Tibial nerve (tissue), 4 donors: ENCODE measurements at regions not wholly inside any gene's neighbourhood (a gene's known extent, or its start where the extent isn't known, plus 50 kb on each side); places are given as distances from the start of the nearest gene placed in this dataset.

ENCODE experiments used
- DNase-seq, 2 donors: peaks; one replicate each; pipeline ENCODE4 v3.0.0-alpha.2; 2019; ENCODE audit warnings: low spot score in 2 of 2
- H3K27ac ChIP-seq, 4 donors: fragments of 200-600 bp; sonication (generic) in 3 of 4; one replicate each; pipeline ENCODE4 v1.5.1; 2017 to 2019; ENCODE audit warnings: mild to moderate bottlenecking in 1 of 4
- H3K27me3 ChIP-seq, 2 donors: fragments of 200-600 bp; sonication (generic) in 1 of 2; one replicate each; pipeline versions ENCODE4 v1.5.1 to v1.6.0; 2017 to 2019
- H3K36me3 ChIP-seq, 3 donors: fragments of 200-600 bp; sonication (generic); one replicate each; pipeline ENCODE4 v1.5.1; 2018 to 2019
- H3K4me1 ChIP-seq, 4 donors: fragments of 200-600 bp; sonication (generic) in 3 of 4; one replicate each; pipeline ENCODE4 v1.5.1; 2017 to 2019
- H3K4me3 ChIP-seq, 4 donors: fragments of 200-600 bp; sonication (generic) in 3 of 4; one replicate each; pipeline ENCODE4 v1.5.1; 2017 to 2019; ENCODE audit warnings: mild to moderate bottlenecking in 1 of 4, moderate library complexity in 1 of 4
- H3K9me3 ChIP-seq, 4 donors: fragments of 200-600 bp; sonication (generic) in 3 of 4; one replicate each; pipeline ENCODE4 v1.5.1; 2017 to 2019
- EP300 ChIP-seq, 2 donors: sonication (generic); formaldehyde crosslinking; IDR thresholded peaks; one replicate each; pipeline ENCODE4 v1.6.1; 2017; ENCODE audit warnings: antibody characterized with exemption in 2 of 2, mild to moderate bottlenecking in 1 of 2
- POLR2A ChIP-seq, 2 donors: fragments of 450-650 bp; IDR thresholded peaks; one replicate each; pipeline ENCODE4 v1.6.1; 2017; ENCODE audit warnings: antibody characterized with exemption in 2 of 2, mild to moderate bottlenecking in 2 of 2, moderate library complexity in 2 of 2
- WGBS, 2 donors: methylation state at CpG; one replicate each; pipeline ENCODE4 v1.1.5; 2018; 5-methylcytosine and 5-hydroxymethylcytosine counted together
- TF ChIP-seq, protein P1 (sequence below), 5 experiments: fragments of 200-600 bp in 3 of 5; fragments of 450-650 bp in 2 of 5; sonication (generic) in 3 of 5; IDR thresholded peaks; one replicate each; pipeline ENCODE4 v1.5.1; 2016 to 2019; ENCODE audit warnings: antibody characterized with exemption in 5 of 5, mild to moderate bottlenecking in 3 of 5, moderate library complexity in 2 of 5

DNA sequence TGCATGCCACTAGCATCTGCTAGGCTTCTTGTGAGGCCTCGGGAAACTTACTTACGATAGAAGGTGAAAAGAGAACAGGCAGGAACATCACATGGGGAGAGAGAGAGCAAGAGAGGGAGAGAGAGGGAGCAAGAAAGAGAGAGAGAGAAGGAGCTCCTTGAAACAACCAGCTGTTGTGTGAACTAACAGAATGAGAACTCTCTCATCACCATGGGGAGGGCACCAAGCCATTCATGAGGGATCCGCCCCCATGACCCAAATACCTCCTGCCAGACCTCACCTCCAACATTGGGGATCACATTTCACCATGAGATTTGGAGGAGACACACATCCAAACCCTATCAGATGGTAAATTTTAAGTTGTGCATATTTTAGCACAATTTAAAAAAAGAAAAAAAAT lies 1217.2 kb downstream of the TYW1 start:
- H3K27me3 ChIP-seq: no peaks in the 10 kb centered on the region
- peaks cover 0 to 3% (median 0%) of the 10 kb centered on the region in 4 donors for H3K4me1 ChIP-seq
- DNase-seq: no peak
- TF ChIP-seq EP300 (IDR thresholded peaks at IDR 0.05) (no peak), POLR2A (IDR thresholded peaks at IDR 0.05) (no peak)
- TF ChIP-seq, protein P1, sequence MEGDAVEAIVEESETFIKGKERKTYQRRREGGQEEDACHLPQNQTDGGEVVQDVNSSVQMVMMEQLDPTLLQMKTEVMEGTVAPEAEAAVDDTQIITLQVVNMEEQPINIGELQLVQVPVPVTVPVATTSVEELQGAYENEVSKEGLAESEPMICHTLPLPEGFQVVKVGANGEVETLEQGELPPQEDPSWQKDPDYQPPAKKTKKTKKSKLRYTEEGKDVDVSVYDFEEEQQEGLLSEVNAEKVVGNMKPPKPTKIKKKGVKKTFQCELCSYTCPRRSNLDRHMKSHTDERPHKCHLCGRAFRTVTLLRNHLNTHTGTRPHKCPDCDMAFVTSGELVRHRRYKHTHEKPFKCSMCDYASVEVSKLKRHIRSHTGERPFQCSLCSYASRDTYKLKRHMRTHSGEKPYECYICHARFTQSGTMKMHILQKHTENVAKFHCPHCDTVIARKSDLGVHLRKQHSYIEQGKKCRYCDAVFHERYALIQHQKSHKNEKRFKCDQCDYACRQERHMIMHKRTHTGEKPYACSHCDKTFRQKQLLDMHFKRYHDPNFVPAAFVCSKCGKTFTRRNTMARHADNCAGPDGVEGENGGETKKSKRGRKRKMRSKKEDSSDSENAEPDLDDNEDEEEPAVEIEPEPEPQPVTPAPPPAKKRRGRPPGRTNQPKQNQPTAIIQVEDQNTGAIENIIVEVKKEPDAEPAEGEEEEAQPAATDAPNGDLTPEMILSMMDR (IDR thresholded peaks at IDR 0.05): no peak
- H3K9me3 ChIP-seq: no peaks in the 10 kb centered on the region
- H3K36me3 ChIP-seq: no peaks in the 10 kb centered on the region
- no peak overlapping the region for H3K4me3 ChIP-seq
- no peak overlapping the region for H3K27ac ChIP-seq
- WGBS, 2 donors: 84 to 88% methylated on average over 3 of the region's 3 CpGs

DNA sequence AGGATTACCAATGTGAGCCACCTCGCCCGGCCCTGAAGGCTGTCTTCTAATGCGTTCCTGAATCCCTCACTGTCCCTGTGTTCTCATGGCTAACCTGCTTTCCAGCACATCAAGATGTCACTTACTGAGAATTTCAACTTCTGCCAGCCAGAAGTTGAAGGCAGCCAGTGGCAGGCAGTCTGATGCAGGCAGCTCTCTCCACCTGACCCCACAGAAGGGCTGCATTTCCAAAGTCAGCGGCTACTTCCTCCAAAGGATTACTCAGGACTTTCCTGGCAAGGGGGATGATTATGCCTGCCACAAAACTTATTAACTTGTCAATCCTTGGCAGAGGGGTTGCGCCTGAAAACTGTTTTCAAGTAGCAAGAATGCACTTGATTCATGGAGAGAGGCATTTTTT lies 1219.4 kb downstream of the TYW1 start:
- Histone ChIP-seq H3K36me3 (no peaks in the 10 kb centered on the region), H3K4me1 (peaks cover 0 to 3% (median 0%) of the 10 kb centered on the region in 4 donors), H3K9me3 (no peaks in the 10 kb centered on the region), H3K4me3 (no peak overlapping the region), H3K27me3 (no peaks in the 10 kb centered on the region), H3K27ac (no peak overlapping the region)
- peak in 1 of 2 donors; percentile 15 for DNase-seq
- TF ChIP-seq POLR2A (IDR thresholded peaks at IDR 0.05) (no peak), EP300 (IDR thresholded peaks at IDR 0.05) (no peak)
- TF ChIP-seq, protein P1 (IDR thresholded peaks at IDR 0.05): no peak
- 55 to 61% methylated on average over 5 of the region's 5 CpGs for WGBS, 2 donors

DNA sequence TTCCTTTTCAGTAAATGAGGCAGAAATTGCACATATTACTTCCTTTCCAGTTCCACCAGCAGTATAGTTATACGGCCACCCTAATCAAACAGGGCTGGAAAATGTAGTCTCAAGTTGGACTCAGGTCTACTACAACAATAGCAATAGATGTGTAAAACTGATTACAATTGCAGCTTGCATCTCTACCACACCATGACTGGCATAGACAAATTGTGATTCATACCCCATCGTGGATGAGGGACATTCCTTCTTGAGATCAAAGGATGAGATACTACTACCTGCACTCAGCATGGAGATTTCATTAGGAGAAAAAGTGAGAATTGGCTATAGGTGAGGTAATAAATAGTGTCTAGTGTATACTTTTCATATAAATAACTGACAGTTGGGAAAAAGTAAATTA lies 1220.8 kb downstream of the TYW1 start:
- 82 to 84% methylated on average over 2 of the region's 2 CpGs for WGBS, 2 donors
- Histone ChIP-seq H3K4me1 (peaks cover 0 to 3% (median 0%) of the 10 kb centered on the region in 4 donors), H3K4me3 (no peak overlapping the region)

DNA sequence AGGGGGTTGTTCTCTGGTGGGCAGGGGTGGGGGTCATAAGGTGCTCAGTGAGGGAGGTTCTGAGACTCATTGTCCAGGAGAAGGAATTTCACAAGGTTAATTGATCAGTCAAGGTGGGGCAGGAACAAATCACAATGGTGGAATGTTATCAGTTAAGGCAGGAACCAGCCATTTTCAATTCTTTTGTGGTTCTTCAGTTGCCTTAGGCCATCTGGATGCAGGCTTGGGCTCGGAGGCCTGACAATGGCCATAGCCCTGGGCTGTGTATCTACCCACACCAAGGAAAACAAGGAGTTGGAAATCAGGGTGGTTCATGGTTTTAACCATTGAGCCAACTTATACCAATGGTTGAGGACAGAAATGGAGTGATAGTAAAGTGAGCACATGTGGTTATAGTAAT lies 1221.8 kb downstream of the TYW1 start:
- H3K4me3 ChIP-seq: no peak overlapping the region
- 86 to 91% methylated on average over 1 of the region's 1 CpG for WGBS, 2 donors
- peaks cover 0 to 3% (median 0%) of the 10 kb centered on the region in 4 donors for H3K4me1 ChIP-seq
- TF ChIP-seq EP300 (IDR thresholded peaks at IDR 0.05) (no peak), POLR2A (IDR thresholded peaks at IDR 0.05) (no peak)
- TF ChIP-seq, protein P1 (IDR thresholded peaks at IDR 0.05): no peak
- no peaks in the 10 kb centered on the region for H3K9me3 ChIP-seq
- no peaks in the 10 kb centered on the region for H3K27me3 ChIP-seq
- no peaks in the 10 kb centered on the region for H3K36me3 ChIP-seq
- DNase-seq: no peak
- no peak overlapping the region for H3K27ac ChIP-seq

More for the DNA sequence above, 1220.8 kb downstream of the TYW1 start:
- TF ChIP-seq, protein P1 (IDR thresholded peaks at IDR 0.05): no peak
- TF ChIP-seq POLR2A (IDR thresholded peaks at IDR 0.05): no peak
- TF ChIP-seq EP300 (IDR thresholded peaks at IDR 0.05): no peak
- no peak for DNase-seq
- no peaks in the 10 kb centered on the region for H3K9me3 ChIP-seq
- no peaks in the 10 kb centered on the region for H3K36me3 ChIP-seq
- H3K27me3 ChIP-seq: no peaks in the 10 kb centered on the region
- no peak overlapping the region for H3K27ac ChIP-seq

DNA sequence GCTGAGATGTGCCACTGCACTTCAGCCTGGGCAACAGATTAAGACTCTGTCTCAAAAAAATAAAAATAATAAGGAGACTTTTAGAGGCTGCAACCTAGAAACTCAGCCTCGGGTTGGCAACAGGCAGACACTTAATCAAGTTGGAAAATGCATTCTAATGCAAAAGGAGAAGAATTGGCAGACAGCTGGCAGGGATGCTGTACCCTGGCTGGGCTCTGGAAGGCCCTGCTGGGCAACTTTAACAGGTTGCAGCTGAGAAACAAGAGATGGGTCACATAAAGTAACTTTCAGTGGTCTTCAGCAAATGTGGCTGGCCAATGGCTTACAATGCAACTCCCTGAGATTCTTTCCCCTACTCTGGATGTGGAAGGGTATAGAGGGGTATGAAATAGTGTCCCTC lies 1225.7 kb downstream of the TYW1 start:
- Histone ChIP-seq H3K36me3 (no peaks in the 10 kb centered on the region), H3K27me3 (no peaks in the 10 kb centered on the region), H3K4me1 (peaks cover 0 to 12% (median 0%) of the 10 kb centered on the region in 4 donors), H3K4me3 (no peak overlapping the region), H3K27ac (no peak overlapping the region), H3K9me3 (no peaks in the 10 kb centered on the region)
- TF ChIP-seq, protein P1 (IDR thresholded peaks at IDR 0.05): no peak
- no peak for TF ChIP-seq EP300 (IDR thresholded peaks at IDR 0.05)
- no peak for TF ChIP-seq POLR2A (IDR thresholded peaks at IDR 0.05)
- no peak for DNase-seq
- 88 to 92% methylated on average over 1 of the region's 1 CpG for WGBS, 2 donors
